Lower lobe of right lung (tissue), 2 donors: ENCODE measurements at regions not wholly inside any gene's neighbourhood (a gene's known extent, or its start where the extent isn't known, plus 50 kb on each side); places are given as distances from the start of the nearest gene placed in this dataset.

Experiments
- ATAC-seq, 2 donors: fragments of 200-7000 bp; cut with Tn5 transposase; one replicate each; pipeline ENCODE4 v1.9.1; 2020 to 2022; ENCODE audit warnings: mild to moderate bottlenecking in 2 of 2, moderate library complexity in 2 of 2
- DNase-seq: peaks from one replicate; pipeline ENCODE4 v3.0.0-alpha.2; 2020
- H3K27ac ChIP-seq: fragments of 200-600 bp; one replicate; pipeline ENCODE4 v1.8.0; 2022
- H3K27me3 ChIP-seq: fragments of 200-600 bp; one replicate; pipeline ENCODE4 v1.8.0; 2022; ENCODE audit warnings: low read depth
- H3K36me3 ChIP-seq: fragments of 200-600 bp; one replicate; pipeline ENCODE4 v1.8.0; 2022; ENCODE audit warnings: mild to moderate bottlenecking
- H3K4me1 ChIP-seq: fragments of 200-600 bp; one replicate; pipeline ENCODE4 v1.8.0; 2022
- H3K4me3 ChIP-seq: fragments of 200-600 bp; one replicate; pipeline ENCODE4 v1.8.0; 2022; ENCODE audit warnings: mild to moderate bottlenecking
- H3K9me3 ChIP-seq: fragments of 200-600 bp; one replicate; pipeline ENCODE4 v1.8.0; 2022
- intact Hi-C: fragments of 100-400 bp; cut with DNase I; formaldehyde crosslinking; loops from one replicate; pipeline ENCODE4 v1.11.0; 2022
- TF ChIP-seq, protein P1 (sequence below): fragments of 200-600 bp; IDR thresholded peaks from one replicate; pipeline ENCODE4 v1.8.0; 2022; ENCODE audit warnings: antibody characterized with exemption, mild to moderate bottlenecking
- donor health status: DM: no; HTN: yes; CAD: no; lungs with severe emphysema.

DNA sequence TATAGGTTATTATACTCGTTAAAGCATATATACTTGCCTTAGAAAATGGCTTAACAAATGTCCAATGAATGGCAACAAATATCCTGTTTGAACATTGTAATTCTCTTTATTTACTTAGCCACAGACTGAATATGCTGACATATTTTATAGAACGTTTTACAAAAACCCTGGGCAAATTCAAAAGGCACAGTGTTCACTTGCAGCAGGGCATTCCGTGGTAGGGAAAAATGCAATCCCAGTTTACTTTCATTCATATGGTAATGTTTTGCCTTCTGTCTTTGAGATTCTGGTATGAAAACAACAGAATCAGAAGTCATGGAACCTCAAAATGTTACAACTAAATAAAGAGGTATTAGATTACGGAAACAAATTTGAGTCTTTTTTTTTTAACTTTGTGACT is 56.2 kb upstream of the MYCBP2 start:
- TF ChIP-seq, protein P1, sequence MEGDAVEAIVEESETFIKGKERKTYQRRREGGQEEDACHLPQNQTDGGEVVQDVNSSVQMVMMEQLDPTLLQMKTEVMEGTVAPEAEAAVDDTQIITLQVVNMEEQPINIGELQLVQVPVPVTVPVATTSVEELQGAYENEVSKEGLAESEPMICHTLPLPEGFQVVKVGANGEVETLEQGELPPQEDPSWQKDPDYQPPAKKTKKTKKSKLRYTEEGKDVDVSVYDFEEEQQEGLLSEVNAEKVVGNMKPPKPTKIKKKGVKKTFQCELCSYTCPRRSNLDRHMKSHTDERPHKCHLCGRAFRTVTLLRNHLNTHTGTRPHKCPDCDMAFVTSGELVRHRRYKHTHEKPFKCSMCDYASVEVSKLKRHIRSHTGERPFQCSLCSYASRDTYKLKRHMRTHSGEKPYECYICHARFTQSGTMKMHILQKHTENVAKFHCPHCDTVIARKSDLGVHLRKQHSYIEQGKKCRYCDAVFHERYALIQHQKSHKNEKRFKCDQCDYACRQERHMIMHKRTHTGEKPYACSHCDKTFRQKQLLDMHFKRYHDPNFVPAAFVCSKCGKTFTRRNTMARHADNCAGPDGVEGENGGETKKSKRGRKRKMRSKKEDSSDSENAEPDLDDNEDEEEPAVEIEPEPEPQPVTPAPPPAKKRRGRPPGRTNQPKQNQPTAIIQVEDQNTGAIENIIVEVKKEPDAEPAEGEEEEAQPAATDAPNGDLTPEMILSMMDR = no peak
- no peak for DNase-seq
- H3K27ac ChIP-seq = no peak overlapping the region
- no peaks in the 10 kb centered on the region for H3K4me1 ChIP-seq
- no peak overlapping the region for H3K4me3 ChIP-seq
- no peak for ATAC-seq
- intact Hi-C loops = no loop called here
- no peaks in the 10 kb centered on the region for H3K27me3 ChIP-seq
- no peaks in the 10 kb centered on the region for H3K9me3 ChIP-seq
- no peaks in the 10 kb centered on the region for H3K36me3 ChIP-seq

DNA sequence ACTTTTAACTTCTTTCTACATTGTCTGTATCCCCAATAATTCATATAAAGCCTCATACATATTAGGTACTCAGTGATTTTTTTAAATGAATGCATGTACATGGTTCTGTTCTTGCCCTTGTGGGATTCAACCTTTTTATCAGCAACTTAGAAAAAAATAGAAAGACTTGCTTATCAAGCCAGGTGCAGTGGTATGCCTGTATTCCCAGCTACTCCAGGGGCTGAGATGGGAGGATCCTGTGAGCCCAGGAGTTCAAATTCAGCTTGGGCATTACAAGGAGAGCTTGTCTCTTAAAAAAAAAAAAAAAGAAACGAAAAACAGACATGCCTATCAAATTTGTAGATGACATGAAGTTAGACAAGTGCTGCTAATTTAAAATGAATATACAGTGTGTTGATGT is 54.2 kb upstream of the MYCBP2 start:
- Histone ChIP-seq H3K9me3 (no peaks in the 10 kb centered on the region), H3K27me3 (no peaks in the 10 kb centered on the region), H3K27ac (no peak overlapping the region), H3K4me3 (no peak overlapping the region), H3K4me1 (no peaks in the 10 kb centered on the region), H3K36me3 (no peaks in the 10 kb centered on the region)
- intact Hi-C loops = no loop called here
- TF ChIP-seq, protein P1 = no peak
- ATAC-seq = no peak
- DNase-seq = no peak

DNA sequence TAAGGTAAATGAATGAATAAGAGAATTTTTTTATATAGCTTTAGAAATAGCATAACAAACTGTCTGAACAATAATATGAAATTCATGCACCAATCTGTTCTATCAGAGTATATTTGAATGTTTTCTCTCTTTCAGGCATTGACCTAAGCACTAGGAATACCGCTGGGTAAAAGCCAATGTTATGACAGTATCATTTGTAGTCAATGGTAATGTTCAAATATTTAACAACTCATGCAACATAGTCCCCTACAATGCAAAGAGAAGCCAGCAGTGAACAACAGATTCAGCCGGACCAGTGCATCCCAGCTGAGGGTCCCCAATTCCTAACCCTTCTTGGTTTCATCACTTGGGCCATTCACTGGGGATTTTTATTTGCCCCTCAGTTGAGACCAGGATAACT is 52.6 kb upstream of the MYCBP2 start:
- no peaks in the 10 kb centered on the region for H3K9me3 ChIP-seq
- TF ChIP-seq, protein P1 = no peak
- H3K27me3 ChIP-seq = no peaks in the 10 kb centered on the region
- no peaks in the 10 kb centered on the region for H3K36me3 ChIP-seq
- no peak for ATAC-seq
- H3K4me3 ChIP-seq = no peak overlapping the region
- no peaks in the 10 kb centered on the region for H3K4me1 ChIP-seq
- intact Hi-C loops = no loop called here
- DNase-seq = no peak
- H3K27ac ChIP-seq = no peak overlapping the region

DNA sequence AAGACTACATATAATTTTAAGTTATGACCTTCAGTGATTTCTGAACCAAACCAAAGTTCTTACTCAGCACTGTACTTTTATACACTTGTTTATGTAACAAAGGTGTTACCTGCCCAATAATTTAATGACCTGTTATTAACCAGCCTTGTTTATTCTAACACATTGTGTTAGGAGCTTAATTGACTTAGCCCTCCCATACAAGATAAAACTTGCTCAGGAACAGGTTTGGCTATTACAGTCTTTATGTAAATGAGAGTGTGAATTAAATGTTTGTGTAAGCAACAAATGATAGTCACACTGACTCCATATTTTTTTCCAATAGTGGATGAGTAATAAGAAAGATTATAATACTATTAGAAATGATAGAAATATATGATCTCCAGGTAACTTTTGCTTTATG is 51.8 kb upstream of the MYCBP2 start:
- Histone ChIP-seq H3K4me3 (no peak overlapping the region), H3K4me1 (no peaks in the 10 kb centered on the region), H3K27ac (no peak overlapping the region), H3K27me3 (no peaks in the 10 kb centered on the region), H3K36me3 (no peaks in the 10 kb centered on the region), H3K9me3 (no peaks in the 10 kb centered on the region)
- ATAC-seq (no peak), DNase-seq (no peak)
- TF ChIP-seq, protein P1 = no peak
- intact Hi-C loops = no loop called here

DNA sequence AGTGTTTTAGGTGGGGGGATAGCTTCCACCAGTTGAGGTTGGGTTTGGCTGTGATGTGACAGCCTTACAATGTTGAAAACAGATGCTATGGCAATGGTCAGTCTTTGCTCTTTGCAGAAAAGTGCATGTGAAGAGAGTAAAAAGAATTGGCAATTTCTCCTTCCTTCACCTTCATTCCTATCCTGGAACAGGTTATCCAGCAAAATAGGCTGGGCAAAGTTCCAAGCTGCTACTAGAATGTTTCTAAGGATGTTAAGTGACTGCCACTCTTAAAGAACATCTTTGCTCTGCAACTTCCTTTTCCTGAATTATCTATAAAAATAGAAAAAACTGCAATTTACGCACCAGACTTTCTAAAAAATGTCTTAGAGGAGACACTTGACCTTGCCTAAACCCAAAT is 50.1 kb upstream of the MYCBP2 start:
- Histone ChIP-seq H3K4me3 (no peak overlapping the region), H3K27ac (no peak overlapping the region), H3K4me1 (no peaks in the 10 kb centered on the region), H3K36me3 (no peaks in the 10 kb centered on the region), H3K9me3 (no peaks in the 10 kb centered on the region), H3K27me3 (no peaks in the 10 kb centered on the region)
- intact Hi-C loops = no loop called here
- no peak for ATAC-seq
- DNase-seq = no peak
- TF ChIP-seq, protein P1 = no peak
